IPS-11a (cell line): ENCODE measurements at regions not wholly inside any gene's neighbourhood (a gene's known extent, or its start where the extent isn't known, plus 50 kb on each side); places are given as distances from the start of the nearest gene placed in this dataset.

Experiments
- H3K4me3 ChIP-seq: one replicate; pipeline ENCODE4 v1.5.1; 2013; ENCODE audit warnings: low read depth, low read length, control low read depth

- no peak overlapping the region for H3K4me3 ChIP-seq
These were observed 414.5 kb downstream of the HTR7 start for GRCh38 chr10:90443342-90443741.

- no peak overlapping the region for H3K4me3 ChIP-seq
These were observed 410.0 kb downstream of the HTR7 start for GRCh38 chr10:90447831-90448230.

- H3K4me3 ChIP-seq: no peak overlapping the region
These were observed 407.0 kb downstream of the HTR7 start for GRCh38 chr10:90450797-90451196.

- H3K4me3 ChIP-seq: no peak overlapping the region
These were observed 406.6 kb downstream of the HTR7 start for GRCh38 chr10:90451283-90451682.

- H3K4me3 ChIP-seq: no peak overlapping the region
These were observed 399.8 kb downstream of the HTR7 start for GRCh38 chr10:90458054-90458453.

- H3K4me3 ChIP-seq: no peak overlapping the region
These were observed 399.3 kb downstream of the HTR7 start for GRCh38 chr10:90458571-90458970.

- H3K4me3 ChIP-seq: no peak overlapping the region
These were observed 396.2 kb downstream of the HTR7 start for GRCh38 chr10:90461437-90462155.

- H3K4me3 ChIP-seq: no peak overlapping the region
These were observed 394.9 kb downstream of the HTR7 start for GRCh38 chr10:90462749-90463470.

- H3K4me3 ChIP-seq: no peak overlapping the region
These were observed 393.5 kb downstream of the HTR7 start for GRCh38 chr10:90464329-90464728.

GRCh38 chr10:90470966-90471365 lies 386.9 kb downstream of the HTR7 start:
- H3K4me3 ChIP-seq: no peak overlapping the region

- no peak overlapping the region for H3K4me3 ChIP-seq
These were observed 377.4 kb downstream of the HTR7 start for GRCh38 chr10:90480466-90480865.

GRCh38 chr10:90481326-90481923 lies 376.4 kb downstream of the HTR7 start:
- H3K4me3 ChIP-seq: no peak overlapping the region

GRCh38 chr10:90484518-90484917 lies 373.3 kb downstream of the HTR7 start:
- no peak overlapping the region for H3K4me3 ChIP-seq

- H3K4me3 ChIP-seq: no peak overlapping the region
These were observed 363.7 kb downstream of the HTR7 start for GRCh38 chr10:90494183-90494582.

- H3K4me3 ChIP-seq: no peak overlapping the region
These were observed 353.7 kb downstream of the HTR7 start for GRCh38 chr10:90504172-90504571.

- no peak overlapping the region for H3K4me3 ChIP-seq
These were observed 331.1 kb downstream of the HTR7 start for GRCh38 chr10:90526721-90527120.

- H3K4me3 ChIP-seq: no peak overlapping the region
These were observed 327.3 kb downstream of the HTR7 start for GRCh38 chr10:90530521-90530920.

GRCh38 chr10:90557385-90557784 lies 300.5 kb downstream of the HTR7 start:
- no peak overlapping the region for H3K4me3 ChIP-seq

- H3K4me3 ChIP-seq: no peak overlapping the region
These were observed 297.5 kb downstream of the HTR7 start for GRCh38 chr10:90560331-90560730.

- no peak overlapping the region for H3K4me3 ChIP-seq
These were observed 296.2 kb downstream of the HTR7 start for GRCh38 chr10:90561666-90562065.

- H3K4me3 ChIP-seq: no peak overlapping the region
These were observed 286.2 kb downstream of the HTR7 start for GRCh38 chr10:90571481-90572258.
